ENCODE measurements at regions not wholly inside any gene's neighbourhood (a gene's known extent, or its start where the extent isn't known, plus 50 kb on each side); places are given as distances from the start of the nearest gene placed in this dataset.

DNA sequence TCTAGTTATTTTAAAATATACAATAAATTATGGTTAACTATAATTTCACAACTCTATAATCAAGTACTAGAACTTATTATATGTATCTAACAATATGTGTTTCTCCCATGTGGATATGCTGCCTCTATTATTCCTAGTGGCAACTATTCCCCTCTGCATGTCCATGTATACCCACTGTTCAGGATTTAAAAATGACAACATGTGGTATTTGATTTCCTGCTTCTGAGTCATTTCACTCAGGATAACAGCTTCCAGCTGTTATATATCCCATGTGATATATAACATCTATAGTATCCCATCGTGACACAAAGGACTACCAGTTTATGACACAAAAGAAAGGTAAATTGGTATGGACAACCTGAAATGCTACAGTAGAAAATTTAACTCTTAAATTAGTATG lies 167.4 kb upstream of the TACR3 start:
- TF ChIP-seq STAT1 (IDR thresholded peaks at IDR 0.05; ENCODE audit: unreplicated experiment) (no peak), ZNF331 (CRISPR knock-in tag; IDR thresholded peaks at IDR 0.05; ENCODE audit: low read depth) (no peak), JUNB (IDR thresholded peaks at IDR 0.05; ENCODE audit: unreplicated experiment) (no peak), NANOG (IDR thresholded peaks at IDR 0.05; ENCODE audit: borderline replicate concordance) (no peak)
- H3K4me1 Mint-ChIP-seq, result no peaks in the 10 kb centered on the region
- no peaks in the 10 kb centered on the region for H3K36me3 Mint-ChIP-seq (ENCODE audit: low read depth)
- no peaks in the 10 kb centered on the region; the same call in 2 of the 3 replicates for H3K9me3 Mint-ChIP-seq
- Histone ChIP-seq H3K79me2 (replicated peaks; ENCODE audit: insufficient read depth) (no peaks in the 10 kb centered on the region), H3K27ac (ENCODE audit: low read depth) (no peak overlapping the region), H3K36me3 (ENCODE audit: insufficient read depth) (no peaks in the 10 kb centered on the region), H2AFZ (no peak overlapping the region), H3K4me1 (ENCODE audit: insufficient read depth) (no peaks in the 10 kb centered on the region), H3K27me3 (ENCODE audit: insufficient read depth) (no peaks in the 10 kb centered on the region), H4K20me1 (replicated peaks; ENCODE audit: insufficient read depth) (no peaks in the 10 kb centered on the region), H3K9me2 (ENCODE audit: insufficient read depth) (no peaks in the 10 kb centered on the region), H3K4me2 (no peak overlapping the region), H3F3A (replicated peaks; ENCODE audit: low read depth) (no peaks in the 10 kb centered on the region), H3K4me3 (no peak overlapping the region)
- DNase-seq (ENCODE audit: low spot score) (no peak), ATAC-seq (no peak)
- H3K27me3 Mint-ChIP-seq (ENCODE audit: insufficient read depth, low read depth, poor library complexity), result no peaks in the 10 kb centered on the region
- no peak overlapping the region for H3K27ac Mint-ChIP-seq
- no peak overlapping the region for H3K4me3 Mint-ChIP-seq

DNA sequence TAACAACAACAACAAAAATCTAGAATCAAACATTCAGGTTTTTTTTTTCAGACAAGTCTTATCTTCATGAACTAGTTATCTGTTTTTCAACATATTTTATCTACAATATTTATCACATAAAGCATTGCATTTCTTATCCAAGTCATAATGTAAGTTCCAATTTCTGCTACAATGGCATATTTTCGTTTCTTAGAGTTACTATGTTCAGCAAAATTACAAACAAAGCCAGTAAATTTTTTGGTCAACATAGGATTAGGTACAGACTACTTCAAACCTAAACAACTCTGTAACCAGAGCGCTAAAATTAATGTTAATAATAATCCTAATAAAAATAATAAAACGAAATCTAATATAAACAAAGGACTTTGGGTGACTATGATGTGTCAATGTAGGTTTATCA lies 165.4 kb upstream of the TACR3 start:
- Histone ChIP-seq H3K36me3 (ENCODE audit: insufficient read depth) (no peaks in the 10 kb centered on the region), H3K27me3 (ENCODE audit: insufficient read depth) (no peaks in the 10 kb centered on the region), H3K4me3 (no peak overlapping the region), H3K4me1 (ENCODE audit: insufficient read depth) (no peaks in the 10 kb centered on the region), H3K79me2 (replicated peaks; ENCODE audit: insufficient read depth) (no peaks in the 10 kb centered on the region), H3K9me2 (ENCODE audit: insufficient read depth) (no peaks in the 10 kb centered on the region), H3F3A (replicated peaks; ENCODE audit: low read depth) (no peaks in the 10 kb centered on the region), H2AFZ (no peak overlapping the region), H3K27ac (ENCODE audit: low read depth) (no peak overlapping the region), H4K20me1 (replicated peaks; ENCODE audit: insufficient read depth) (no peaks in the 10 kb centered on the region), H3K4me2 (no peak overlapping the region)
- Mint-ChIP-seq H3K9me3 (no peaks in the 10 kb centered on the region; the same call in 2 of the 3 replicates), H3K36me3 (ENCODE audit: low read depth) (no peaks in the 10 kb centered on the region), H3K4me3 (no peak overlapping the region), H3K27ac (no peak overlapping the region), H3K4me1 (no peaks in the 10 kb centered on the region), H3K27me3 (ENCODE audit: insufficient read depth, low read depth, poor library complexity) (no peaks in the 10 kb centered on the region)
- no peak for ATAC-seq
- DNase-seq (ENCODE audit: low spot score), result no peak
- TF ChIP-seq, protein P1, sequence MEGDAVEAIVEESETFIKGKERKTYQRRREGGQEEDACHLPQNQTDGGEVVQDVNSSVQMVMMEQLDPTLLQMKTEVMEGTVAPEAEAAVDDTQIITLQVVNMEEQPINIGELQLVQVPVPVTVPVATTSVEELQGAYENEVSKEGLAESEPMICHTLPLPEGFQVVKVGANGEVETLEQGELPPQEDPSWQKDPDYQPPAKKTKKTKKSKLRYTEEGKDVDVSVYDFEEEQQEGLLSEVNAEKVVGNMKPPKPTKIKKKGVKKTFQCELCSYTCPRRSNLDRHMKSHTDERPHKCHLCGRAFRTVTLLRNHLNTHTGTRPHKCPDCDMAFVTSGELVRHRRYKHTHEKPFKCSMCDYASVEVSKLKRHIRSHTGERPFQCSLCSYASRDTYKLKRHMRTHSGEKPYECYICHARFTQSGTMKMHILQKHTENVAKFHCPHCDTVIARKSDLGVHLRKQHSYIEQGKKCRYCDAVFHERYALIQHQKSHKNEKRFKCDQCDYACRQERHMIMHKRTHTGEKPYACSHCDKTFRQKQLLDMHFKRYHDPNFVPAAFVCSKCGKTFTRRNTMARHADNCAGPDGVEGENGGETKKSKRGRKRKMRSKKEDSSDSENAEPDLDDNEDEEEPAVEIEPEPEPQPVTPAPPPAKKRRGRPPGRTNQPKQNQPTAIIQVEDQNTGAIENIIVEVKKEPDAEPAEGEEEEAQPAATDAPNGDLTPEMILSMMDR (conservative IDR thresholded peaks at IDR 0.05; ENCODE audit: low read depth in 2 of 2), result no peak
- TF ChIP-seq JUNB (IDR thresholded peaks at IDR 0.05; ENCODE audit: unreplicated experiment), result no peak
- TF ChIP-seq, protein P2, sequence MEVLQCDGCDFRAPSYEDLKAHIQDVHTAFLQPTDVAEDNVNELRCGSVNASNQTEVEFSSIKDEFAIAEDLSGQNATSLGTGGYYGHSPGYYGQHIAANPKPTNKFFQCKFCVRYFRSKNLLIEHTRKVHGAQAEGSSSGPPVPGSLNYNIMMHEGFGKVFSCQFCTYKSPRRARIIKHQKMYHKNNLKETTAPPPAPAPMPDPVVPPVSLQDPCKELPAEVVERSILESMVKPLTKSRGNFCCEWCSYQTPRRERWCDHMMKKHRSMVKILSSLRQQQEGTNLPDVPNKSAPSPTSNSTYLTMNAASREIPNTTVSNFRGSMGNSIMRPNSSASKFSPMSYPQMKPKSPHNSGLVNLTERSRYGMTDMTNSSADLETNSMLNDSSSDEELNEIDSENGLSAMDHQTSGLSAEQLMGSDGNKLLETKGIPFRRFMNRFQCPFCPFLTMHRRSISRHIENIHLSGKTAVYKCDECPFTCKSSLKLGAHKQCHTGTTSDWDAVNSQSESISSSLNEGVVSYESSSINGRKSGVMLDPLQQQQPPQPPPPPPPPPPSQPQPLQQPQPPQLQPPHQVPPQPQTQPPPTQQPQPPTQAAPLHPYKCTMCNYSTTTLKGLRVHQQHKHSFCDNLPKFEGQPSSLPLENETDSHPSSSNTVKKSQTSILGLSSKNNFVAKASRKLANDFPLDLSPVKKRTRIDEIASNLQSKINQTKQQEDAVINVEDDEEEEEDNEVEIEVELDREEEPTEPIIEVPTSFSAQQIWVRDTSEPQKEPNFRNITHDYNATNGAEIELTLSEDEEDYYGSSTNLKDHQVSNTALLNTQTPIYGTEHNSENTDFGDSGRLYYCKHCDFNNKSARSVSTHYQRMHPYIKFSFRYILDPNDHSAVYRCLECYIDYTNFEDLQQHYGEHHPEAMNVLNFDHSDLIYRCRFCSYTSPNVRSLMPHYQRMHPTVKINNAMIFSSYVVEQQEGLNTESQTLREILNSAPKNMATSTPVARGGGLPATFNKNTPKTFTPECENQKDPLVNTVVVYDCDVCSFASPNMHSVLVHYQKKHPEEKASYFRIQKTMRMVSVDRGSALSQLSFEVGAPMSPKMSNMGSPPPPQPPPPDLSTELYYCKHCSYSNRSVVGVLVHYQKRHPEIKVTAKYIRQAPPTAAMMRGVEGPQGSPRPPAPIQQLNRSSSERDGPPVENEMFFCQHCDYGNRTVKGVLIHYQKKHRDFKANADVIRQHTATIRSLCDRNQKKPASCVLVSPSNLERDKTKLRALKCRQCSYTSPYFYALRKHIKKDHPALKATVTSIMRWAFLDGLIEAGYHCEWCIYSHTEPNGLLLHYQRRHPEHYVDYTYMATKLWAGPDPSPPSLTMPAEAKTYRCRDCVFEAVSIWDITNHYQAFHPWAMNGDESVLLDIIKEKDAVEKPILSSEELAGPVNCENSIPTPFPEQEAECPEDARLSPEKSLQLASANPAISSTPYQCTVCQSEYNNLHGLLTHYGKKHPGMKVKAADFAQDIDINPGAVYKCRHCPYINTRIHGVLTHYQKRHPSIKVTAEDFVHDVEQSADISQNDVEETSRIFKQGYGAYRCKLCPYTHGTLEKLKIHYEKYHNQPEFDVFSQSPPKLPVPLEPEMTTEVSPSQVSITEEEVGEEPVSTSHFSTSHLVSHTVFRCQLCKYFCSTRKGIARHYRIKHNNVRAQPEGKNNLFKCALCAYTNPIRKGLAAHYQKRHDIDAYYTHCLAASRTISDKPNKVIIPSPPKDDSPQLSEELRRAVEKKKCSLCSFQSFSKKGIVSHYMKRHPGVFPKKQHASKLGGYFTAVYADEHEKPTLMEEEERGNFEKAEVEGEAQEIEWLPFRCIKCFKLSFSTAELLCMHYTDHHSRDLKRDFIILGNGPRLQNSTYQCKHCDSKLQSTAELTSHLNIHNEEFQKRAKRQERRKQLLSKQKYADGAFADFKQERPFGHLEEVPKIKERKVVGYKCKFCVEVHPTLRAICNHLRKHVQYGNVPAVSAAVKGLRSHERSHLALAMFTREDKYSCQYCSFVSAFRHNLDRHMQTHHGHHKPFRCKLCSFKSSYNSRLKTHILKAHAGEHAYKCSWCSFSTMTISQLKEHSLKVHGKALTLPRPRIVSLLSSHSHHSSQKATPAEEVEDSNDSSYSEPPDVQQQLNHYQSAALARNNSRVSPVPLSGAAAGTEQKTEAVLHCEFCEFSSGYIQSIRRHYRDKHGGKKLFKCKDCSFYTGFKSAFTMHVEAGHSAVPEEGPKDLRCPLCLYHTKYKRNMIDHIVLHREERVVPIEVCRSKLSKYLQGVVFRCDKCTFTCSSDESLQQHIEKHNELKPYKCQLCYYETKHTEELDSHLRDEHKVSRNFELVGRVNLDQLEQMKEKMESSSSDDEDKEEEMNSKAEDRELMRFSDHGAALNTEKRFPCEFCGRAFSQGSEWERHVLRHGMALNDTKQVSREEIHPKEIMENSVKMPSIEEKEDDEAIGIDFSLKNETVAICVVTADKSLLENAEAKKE (CRISPR knock-in tag; IDR thresholded peaks at IDR 0.05), result no peak
- TF ChIP-seq, protein P3, sequence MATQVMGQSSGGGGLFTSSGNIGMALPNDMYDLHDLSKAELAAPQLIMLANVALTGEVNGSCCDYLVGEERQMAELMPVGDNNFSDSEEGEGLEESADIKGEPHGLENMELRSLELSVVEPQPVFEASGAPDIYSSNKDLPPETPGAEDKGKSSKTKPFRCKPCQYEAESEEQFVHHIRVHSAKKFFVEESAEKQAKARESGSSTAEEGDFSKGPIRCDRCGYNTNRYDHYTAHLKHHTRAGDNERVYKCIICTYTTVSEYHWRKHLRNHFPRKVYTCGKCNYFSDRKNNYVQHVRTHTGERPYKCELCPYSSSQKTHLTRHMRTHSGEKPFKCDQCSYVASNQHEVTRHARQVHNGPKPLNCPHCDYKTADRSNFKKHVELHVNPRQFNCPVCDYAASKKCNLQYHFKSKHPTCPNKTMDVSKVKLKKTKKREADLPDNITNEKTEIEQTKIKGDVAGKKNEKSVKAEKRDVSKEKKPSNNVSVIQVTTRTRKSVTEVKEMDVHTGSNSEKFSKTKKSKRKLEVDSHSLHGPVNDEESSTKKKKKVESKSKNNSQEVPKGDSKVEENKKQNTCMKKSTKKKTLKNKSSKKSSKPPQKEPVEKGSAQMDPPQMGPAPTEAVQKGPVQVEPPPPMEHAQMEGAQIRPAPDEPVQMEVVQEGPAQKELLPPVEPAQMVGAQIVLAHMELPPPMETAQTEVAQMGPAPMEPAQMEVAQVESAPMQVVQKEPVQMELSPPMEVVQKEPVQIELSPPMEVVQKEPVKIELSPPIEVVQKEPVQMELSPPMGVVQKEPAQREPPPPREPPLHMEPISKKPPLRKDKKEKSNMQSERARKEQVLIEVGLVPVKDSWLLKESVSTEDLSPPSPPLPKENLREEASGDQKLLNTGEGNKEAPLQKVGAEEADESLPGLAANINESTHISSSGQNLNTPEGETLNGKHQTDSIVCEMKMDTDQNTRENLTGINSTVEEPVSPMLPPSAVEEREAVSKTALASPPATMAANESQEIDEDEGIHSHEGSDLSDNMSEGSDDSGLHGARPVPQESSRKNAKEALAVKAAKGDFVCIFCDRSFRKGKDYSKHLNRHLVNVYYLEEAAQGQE (IDR thresholded peaks at IDR 0.05; ENCODE audit: unreplicated experiment), result no peak
- TF ChIP-seq POLR2AphosphoS5 (IDR thresholded peaks at IDR 0.05; ENCODE audit: low read depth), result no peak
- no peak for TF ChIP-seq ZNF114 (CRISPR knock-in tag; IDR thresholded peaks at IDR 0.05)
- no peak for TF ChIP-seq EZH2phosphoT487 (IDR thresholded peaks at IDR 0.05; ENCODE audit: unreplicated experiment)
- TF ChIP-seq EZH2 (IDR thresholded peaks at IDR 0.05; ENCODE audit: low read depth, unreplicated experiment), result no peak
- no peak for TF ChIP-seq CREB1 (CRISPR knock-in tag; IDR thresholded peaks at IDR 0.05; ENCODE audit: low read depth)

Data from GM23338 (cell line).